G401 (cell line): ENCODE measurements at regions not wholly inside any gene's neighbourhood (a gene's known extent, or its start where the extent isn't known, plus 50 kb on each side); places are given as distances from the start of the nearest gene placed in this dataset.

Experiments used
- DNase-seq: peaks from one replicate; pipeline ENCODE4 v3.0.0-alpha.2; 2015; ENCODE audit warnings: low spot score
- in situ Hi-C: cut with HindIII; loops from 2 replicates; pipeline ENCODE4 v1.10.0; 2016; ENCODE audit warnings: low sequenced_read_pairs, mixed read lengths

- no peak for DNase-seq
- in situ Hi-C loops: no loop called here
Observed at GRCh38 chr11:2083411-2083810, 55.8 kb downstream of the IGF2 start.

- DNase-seq: no peak
- in situ Hi-C loops: loop anchor here (5.0 kb wide), 1 partner anchor 75 kb away; no protein-coding TSS in a partner anchor
Observed at GRCh38 chr11:2077061-2077802, 62.0 kb downstream of the IGF2 start.

GRCh38 chr11:2076441-2076840 lies 62.7 kb downstream of the IGF2 start:
- in situ Hi-C loops: loop anchor here (5.0 kb wide), 1 partner anchor 76 kb away; no protein-coding TSS in a partner anchor
- DNase-seq: no peak

GRCh38 chr11:2074266-2074825 lies 64.8 kb downstream of the IGF2 start:
- DNase-seq: no peak
- in situ Hi-C loops: no loop called here

GRCh38 chr11:2072551-2073261 lies 66.5 kb downstream of the IGF2 start:
- in situ Hi-C loops: no loop called here
- DNase-seq: no peak

GRCh38 chr11:2071748-2072385 lies 67.3 kb downstream of the IGF2 start:
- no peak for DNase-seq
- in situ Hi-C loops: no loop called here
